ENCODE measurements at regions not wholly inside any gene's neighbourhood (a gene's known extent, or its start where the extent isn't known, plus 50 kb on each side); places are given as distances from the start of the nearest gene placed in this dataset.
"Not testable (repeated sequence)": the region's sequence is repeated elsewhere in the genome, so short reads cannot be mapped to it uniquely, and the experiment has no call there.

DNA sequence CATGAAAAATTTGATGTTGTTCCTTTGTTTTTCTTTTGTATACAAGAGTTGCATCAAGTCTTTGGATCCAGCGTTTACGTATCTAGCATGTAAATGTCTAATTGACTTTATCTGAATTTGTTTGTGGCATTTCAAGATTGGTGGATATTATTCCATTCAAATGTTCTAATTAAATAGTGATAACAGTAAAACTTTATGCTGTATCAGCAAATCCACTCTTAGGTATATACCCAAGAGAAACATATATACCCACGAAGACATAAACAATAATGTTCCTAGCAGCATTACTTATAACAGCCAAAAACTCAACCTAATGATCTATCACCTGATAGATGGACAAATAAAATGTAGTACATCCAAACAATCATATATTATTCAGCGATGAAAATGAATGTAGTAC lies 579.4 kb upstream of the LRATD1 start:
- no peak for DNase-seq (ENCODE audit: low read depth in 2 of 2)

DNA sequence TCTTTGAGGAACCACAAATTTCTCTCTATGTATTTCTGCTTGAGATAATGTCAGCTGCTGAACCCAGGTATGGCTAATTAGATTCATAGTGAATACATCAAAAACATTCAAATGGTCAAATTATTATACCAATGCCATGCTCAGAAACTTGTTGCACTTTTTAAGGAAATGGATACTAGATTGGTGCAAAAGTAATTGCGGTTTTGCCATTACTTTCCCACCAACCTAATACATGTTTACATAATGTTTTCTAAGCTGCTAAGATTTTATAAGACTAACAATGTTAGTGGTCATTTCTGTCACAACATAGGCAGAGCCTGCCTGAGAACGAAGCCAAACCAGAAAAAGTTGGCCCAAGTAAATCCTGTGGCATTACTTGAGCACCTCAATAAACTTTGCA lies 568.2 kb upstream of the LRATD1 start:
- no peak for DNase-seq (ENCODE audit: low read depth in 2 of 2)

DNA sequence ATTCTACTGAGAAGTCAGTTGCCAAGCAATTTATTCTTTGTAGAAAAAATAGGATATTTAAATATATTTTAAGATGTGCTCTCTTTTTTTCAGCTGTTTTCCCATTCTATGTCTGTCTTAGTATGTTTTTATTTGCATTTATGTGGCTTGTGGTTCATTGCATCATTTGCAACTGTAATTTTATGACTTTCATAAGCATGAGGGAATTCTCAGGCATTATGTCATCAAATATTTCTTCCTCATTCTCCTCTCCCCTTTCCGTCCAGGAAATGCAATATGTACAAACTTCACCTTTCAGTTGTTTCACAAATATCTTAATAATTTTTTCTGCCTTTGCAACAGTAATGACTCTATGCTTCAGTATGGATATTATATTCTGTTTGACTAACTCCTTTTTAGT lies 560.2 kb upstream of the LRATD1 start:
- no peak for DNase-seq (ENCODE audit: low read depth in 2 of 2)

DNA sequence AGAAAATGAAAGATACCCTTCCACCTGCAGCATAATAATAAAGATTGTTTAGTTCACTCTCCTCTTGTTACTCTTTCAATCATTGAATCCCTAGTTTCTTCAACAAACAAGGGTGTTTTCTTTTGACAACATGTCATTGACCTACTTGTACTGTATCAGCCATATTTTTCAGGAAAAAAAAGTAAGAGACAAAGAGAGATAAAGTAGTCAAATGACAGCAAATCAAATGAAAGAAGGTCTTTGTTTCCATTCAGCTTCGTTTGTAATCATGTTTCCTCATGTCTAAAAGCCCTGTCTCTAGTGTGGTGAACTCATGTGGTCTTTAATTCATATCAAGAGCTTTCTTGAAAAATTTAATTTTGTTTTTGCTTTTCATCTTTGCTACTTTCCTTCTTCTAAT lies 557.8 kb upstream of the LRATD1 start:
- DNase-seq (ENCODE audit: low read depth in 2 of 2): no peak

DNA sequence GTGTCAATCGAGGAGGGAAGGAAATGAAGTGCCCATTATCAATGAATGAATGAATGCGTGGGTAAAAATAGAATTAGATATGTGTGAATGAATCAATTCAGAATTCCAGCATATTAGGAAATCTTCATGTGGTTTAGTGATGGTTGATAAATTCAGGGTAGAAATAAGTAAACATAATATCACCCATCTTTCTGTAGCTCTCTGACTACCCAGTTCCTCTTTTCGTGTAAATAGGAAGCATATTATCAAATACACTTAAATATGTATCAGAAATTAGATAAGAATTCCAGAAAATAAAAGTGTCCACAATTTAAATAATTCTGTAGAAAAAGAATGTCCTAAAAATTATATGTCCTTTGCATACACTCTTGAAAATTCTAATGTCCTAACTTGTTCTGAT lies 552.9 kb upstream of the LRATD1 start:
- DNase-seq (ENCODE audit: low read depth in 2 of 2): no peak

DNA sequence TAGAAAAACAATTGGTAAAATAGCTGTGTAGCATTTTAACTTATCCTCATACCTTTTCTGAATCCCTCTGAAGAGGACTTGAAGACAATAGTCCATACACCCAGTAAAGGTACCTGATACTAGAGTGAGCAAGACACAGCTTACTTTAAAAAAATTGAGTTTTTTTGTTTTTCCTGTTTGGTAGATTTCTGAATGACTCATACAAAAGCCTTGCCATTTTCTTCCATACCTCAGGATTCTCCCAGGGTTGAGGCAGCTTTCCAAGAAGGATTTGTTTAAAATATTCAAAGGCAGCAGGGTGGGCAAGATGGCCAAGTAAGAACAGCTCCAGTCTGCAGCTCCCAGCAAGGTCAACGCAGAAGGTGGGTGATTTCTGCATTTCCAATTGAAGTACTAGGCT lies 551.0 kb upstream of the LRATD1 start:
- DNase-seq (ENCODE audit: low read depth in 2 of 2): no peak

DNA sequence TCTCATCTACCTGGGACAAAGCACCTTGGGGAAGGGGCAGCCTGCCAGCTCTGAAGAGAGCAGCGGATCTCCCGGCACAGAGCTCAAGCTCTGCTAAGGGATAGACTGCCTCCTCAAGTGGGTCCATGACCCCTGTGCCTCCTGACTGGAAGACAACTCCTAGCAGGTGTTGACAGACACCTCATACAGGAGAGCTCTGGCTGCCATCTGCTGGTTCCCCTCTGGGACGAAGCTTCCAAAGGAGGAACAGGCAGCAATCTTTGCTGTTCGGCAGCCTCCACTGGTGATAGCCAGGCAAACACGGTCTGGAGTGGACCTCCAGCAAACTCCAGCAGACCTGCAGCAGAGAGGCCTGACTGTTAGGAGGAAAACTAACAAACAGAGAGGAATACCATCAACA lies 549.9 kb upstream of the LRATD1 start:
- DNase-seq (ENCODE audit: low read depth in 2 of 2): no peak

DNA sequence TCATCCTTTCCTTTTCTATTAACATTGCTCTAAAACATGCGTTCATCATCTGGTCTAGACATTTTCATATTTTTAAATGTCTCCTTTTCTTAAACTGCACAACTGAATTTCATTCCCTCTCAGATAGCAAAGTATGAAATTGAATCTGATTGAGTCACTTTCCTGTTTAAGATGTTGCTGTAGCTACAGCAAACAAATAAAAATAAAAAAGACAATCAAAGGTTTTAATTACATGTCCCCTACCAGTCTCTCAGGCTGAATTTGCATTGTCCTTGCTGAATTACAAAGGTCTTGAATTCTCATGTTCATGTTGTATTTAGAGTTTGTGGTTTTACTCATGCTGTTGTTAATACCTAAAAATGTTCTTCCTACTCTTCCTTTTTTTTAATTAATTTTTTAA lies 537.9 kb upstream of the LRATD1 start:
- no peak for DNase-seq (ENCODE audit: low read depth in 2 of 2)

DNA sequence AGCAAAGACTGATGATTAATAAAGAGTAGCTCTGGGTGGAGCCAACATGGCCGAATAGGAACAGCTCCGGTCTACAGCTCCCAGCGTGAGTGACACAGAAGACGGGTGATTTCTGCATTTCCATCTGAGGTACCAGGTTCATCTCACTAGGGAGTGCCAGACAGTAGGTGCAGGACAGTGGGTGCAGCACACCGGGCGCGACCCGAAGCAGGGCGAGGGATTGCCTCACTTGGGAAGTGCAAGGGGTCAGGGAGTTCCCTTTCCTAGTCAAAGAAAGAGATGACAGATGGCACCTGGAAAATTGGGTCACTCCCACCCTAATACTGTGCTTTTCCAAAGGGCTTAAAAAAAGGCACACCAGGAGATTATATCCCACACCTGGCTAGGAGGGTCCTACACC lies 533.4 kb upstream of the LRATD1 start:
- not testable (repeated sequence) for DNase-seq (ENCODE audit: low read depth in 2 of 2)

DNA sequence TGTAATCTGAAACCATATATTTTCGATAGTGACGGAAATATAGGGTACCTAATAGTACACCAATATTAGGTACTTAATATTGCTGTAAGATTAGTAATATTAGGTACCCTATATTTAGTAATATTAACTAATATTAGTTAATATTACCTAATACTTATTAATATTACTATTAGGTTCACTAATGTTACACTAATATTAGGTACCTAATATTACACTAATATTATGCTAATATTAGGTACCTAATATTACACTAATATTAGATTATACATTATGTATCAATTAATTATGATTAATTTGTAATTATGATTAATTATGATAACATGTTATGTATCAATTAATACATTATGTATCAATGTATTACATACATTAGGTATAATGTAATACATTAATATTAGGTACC lies 518.2 kb upstream of the LRATD1 start:
- DNase-seq (ENCODE audit: low read depth in 2 of 2): no peak

DNA sequence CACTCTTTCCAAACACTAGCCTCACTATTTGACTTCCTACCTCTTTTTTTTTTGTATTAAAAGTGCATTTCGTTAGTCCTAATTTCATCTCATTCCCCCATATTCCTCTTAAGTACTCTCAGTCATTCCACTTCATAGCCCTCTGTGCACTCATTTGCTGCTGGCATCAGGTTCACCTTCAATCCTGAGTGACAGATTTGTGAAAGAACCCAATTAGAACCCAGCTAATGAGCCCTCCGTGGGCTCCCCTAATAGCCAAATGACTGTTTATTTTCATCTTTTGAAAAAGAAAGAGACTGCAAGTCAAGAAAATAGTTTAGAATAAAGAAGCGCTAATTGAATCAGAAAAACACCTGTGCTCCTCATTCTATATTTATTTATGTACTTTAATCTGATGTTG lies 512.1 kb upstream of the LRATD1 start:
- no peak for DNase-seq (ENCODE audit: low read depth in 2 of 2)

DNA sequence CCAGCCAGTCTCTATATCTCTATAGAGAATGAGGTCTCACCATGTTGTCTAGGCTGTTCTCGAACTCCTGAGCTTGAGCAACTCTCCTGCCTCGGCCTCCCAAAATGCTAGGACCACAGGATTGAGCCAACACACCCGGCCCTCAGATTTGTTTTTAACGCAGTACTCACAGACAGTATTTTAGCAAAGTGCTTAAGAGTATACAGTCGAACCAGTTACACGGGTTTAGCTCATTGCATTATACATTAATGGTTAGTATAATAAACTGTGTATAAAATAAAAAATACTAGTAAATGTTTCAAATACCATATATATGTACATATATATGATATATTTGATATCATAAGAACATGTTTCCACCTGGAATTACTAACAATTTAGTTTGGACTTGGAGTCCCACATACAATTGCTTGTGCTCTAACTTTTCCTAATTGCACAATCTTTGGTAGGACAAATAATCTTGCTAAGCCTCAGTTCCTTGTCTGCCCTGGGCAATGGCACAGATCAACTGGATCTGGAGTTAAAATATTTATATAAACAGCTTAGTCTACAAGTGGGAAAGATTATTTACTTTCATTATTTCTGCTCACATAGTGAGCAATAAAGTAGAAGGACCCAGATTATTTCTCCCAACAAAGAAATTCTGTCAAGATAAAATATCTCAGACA lies 508.9 kb upstream of the LRATD1 start:
- DNase-seq (ENCODE audit: low read depth in 2 of 2): no peak

DNA sequence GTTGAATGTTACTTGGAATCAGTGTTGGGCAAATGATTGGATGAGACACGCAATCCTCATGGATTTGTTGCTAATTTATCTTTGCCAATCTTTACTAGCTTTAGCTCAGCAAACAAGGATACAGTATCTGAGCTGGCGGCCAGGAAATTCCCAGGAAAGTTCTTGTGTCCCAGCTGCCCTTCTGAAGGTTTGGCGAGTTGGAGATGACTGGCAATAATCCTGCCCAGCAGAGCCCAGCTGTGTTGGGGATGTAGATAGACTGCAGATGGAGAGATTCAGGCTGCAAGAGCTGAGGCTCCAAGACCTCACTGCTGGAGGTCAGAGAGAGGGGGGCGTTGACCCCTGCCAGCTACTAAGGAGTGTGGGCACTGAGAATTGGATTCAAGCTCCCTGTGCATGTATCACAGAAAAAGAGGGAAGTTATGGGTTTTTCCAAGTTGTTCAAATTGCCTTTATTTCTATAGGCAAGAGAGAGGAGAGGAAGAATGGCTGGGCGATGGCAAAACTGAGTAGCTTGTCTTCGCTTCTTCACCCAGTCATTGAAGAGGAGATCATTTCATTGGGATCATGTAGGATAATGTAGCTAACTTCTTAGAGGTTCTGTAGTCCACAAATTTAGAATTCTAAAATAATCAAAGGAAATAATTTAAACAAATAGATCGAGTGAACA lies 506.8 kb upstream of the LRATD1 start:
- no peak for DNase-seq (ENCODE audit: low read depth in 2 of 2)

DNA sequence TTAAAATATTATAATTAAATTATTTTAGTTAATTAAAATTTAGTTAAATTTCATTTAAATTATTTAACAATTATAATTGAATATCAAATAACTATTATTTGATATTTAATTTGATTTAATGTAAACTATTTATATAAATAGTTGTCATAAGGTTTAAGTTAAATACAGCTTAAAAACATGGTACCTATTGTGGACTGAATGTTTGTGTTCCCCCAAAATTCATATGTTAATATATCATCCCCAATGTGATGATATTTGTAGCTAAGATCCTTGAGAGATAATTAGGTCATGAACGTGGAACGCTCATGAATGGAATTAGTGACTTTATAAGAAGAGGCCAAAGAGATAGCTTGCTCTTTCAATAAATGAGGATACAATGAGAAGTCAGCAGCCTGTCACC lies 505.7 kb upstream of the LRATD1 start:
- no peak for DNase-seq (ENCODE audit: low read depth in 2 of 2)

DNA sequence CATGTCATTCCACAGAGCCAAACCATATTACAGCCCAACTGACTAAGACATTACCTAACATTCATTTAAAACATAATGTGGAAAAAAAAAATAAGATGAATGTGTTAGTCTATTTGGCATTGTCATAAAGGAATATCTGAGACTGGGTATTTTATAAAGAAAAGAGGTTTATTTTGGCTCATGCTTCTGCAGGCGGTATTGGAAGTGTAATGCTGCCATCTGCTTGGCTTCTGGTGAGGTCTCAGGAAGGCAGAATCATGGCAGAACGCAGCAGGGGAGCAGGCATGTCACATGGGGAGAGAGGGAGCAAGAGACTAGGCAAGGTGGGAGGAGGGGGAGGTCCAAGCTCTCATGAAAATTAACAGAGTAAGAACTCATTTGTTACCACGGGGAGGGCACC lies 504.8 kb upstream of the LRATD1 start:
- DNase-seq (ENCODE audit: low read depth in 2 of 2): no peak

DNA sequence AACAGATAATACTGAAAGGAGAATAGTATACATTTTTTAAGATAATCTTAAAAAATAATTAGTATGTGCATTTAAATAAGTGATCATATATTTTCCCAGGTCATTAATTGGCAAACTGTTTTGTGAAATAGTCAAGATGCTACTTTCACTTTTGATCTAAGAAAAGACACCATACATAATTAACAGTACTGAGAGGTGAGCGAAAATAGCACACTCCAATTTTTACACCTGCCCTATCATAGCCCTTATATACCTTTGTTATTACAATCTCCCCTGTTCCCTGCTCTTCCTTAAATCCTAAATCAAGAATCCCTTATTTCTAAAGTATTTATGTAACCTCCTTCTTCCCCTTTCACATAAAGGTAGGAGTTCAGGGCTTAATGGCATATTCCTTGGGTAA lies 500.1 kb upstream of the LRATD1 start:
- no peak for DNase-seq (ENCODE audit: low read depth in 2 of 2)

DNA sequence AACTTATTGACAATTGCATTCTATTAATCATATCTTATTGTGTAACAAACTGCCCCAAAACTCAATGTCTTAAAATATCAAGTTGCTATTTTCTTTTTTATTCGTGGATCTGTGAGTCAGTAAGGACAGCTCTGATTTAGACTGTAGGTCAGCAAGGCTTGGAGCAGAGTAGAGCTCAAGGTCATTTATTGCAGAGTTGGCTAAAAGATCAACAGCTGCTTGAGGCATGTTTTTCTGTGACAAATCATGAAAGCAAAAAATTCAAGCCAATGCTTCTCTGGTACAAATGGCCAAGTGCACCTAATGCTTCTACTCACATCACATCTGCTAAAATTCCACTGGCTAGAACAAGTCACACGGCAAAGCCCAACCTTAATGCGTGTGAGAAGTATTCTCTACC lies 497.7 kb upstream of the LRATD1 start:
- no peak for DNase-seq (ENCODE audit: low read depth in 2 of 2)

DNA sequence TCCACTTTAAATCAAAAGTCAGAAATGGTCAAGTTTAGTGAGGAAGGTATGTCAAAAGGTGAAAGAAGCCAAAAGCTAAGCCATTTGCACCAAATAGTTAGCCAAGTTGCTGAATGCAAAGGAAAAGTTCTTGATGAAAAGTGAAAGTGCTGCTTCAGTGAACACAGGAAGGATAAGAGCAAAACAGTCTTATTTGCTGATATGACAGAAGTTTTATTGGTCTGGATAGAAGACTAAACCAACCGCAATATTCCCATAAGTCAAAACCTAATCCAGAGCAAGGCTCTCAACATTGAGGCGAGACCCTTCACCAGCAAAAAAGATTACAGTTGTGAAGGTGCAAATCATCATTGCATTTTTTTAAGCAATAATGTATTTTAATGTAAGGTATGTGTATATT lies 496.5 kb upstream of the LRATD1 start:
- DNase-seq (ENCODE audit: low read depth in 2 of 2): no peak

DNA sequence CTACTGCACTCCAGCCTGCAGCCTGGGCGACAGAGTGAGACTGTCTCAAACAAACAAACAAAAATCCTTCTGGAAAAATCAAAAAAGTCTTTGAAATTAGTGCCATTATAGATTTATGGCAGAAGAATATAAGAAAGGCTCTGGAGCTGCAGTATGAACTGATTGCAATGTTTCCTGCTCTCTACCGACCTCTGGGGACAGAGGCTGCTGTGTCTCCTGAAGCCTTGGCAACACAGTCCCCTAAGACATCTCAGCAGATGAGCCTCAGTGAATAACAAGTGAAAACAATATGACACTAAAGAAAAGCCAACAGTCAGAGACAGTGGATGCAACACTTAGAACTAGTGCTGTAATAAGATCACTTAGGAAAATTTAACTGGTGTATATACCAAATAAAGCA lies 494.9 kb upstream of the LRATD1 start:
- DNase-seq (ENCODE audit: low read depth in 2 of 2): no peak

DNA sequence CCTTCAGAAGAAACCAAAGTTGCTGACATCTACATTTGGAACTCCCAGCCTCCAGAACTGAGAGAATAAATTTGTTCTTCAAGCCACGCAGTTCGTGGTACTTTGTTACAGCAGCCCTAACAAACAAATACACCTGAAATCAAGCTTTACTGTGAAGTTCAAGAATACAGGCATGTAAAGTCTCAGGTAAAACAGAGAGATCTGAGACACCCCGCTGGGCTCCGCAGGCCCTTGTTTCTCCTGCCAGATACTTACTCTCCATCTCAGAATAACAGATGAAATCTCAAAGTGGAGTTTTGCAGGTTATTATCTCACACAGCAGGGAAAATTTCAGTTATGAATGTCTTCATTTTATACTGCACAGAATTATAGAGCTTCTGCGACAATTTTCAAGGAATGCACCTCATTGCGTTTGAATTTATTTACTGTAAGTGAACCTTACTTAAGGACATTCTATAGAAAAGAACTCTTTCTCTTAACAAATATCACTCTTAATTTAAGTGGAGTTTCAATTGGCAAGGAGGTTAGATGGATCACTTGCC lies 492.4 kb upstream of the LRATD1 start:
- no peak for DNase-seq (ENCODE audit: low read depth in 2 of 2)

DNA sequence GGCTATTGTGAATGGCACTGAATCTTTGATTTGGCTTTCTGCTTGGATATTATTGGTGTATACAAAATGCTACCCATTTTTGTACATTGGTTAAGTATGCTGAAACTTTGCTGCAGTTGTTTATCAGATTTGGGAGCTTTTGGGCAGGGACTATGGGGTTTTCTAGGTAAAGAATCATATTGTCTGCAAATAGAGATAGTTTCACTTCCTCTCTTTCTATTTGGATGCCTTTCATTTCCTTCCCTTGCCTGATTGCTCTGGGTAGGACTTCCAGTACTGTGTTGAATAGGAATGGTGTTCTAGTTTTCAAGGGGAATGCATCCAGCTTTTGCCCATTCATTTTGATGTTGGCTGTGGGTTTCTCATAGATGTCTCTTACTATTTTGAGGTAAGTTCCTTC lies 489.1 kb upstream of the LRATD1 start:
- no peak for DNase-seq (ENCODE audit: low read depth in 2 of 2)

DNA sequence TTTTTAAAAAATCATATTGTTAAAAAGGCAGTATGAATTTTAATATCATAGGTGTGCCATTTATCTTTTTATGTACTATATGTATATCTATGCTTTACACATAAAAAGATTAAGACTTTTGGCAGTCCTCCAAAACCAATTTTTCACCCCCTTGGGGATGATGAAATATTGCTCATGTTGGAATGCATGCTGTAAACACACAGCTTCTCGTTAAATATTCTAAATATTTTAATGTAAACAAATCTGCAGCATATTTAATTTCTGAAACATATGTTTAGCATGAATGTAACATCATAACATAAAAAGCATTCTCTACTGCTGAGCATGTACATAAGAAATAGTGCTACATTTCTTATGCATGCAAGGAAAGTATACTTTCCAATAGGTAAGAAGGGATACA lies 484.3 kb upstream of the LRATD1 start:
- DNase-seq (ENCODE audit: low read depth in 2 of 2): no peak

DNA sequence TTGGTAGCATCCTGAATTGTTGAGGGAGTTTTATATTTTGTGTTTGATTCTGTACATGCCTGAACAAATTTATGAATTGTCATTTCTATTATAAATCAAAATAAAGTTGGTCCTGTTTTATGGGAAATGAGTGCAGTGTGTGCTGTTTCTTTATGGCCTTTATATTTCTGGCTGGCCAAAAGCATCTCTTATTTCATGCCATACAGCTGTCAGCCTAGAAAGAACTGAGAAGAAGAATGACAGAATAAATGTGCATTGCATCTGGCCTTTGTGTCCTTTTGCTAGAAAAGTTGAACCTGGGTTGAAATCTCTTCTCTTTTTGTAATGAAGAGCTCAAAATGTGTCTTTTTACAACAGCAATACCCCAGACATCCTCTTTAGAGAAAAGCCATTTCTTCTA lies 474.7 kb upstream of the LRATD1 start:
- DNase-seq (ENCODE audit: low read depth in 2 of 2): no peak

DNA sequence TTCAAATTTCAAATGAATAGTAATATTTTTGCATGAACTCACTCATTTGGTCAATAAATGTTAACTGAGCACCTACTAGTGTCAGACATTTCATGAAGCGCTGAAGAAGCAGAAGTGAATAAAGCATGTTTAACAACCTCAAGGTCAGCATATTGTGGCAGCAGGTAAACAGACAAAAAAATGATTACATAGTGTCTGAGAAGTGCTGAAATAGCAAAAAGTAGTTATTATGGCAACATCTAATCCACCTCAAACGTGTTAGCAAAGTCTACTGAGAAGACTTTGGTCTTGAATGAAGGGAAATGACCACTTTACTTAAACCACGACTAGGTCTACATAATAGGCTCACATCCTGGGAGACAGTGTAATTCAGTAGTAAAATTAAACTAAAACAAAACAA lies 452.2 kb upstream of the LRATD1 start:
- no peak for DNase-seq (ENCODE audit: low read depth in 2 of 2)

All from activated CD8-positive, alpha-beta memory T cell treated with anti-CD3 and anti-CD28 coated beads for 4 hours (primary cell).